WTC11 (cell line): ENCODE measurements at regions not wholly inside any gene's neighbourhood (a gene's known extent, or its start where the extent isn't known, plus 50 kb on each side); places are given as distances from the start of the nearest gene placed in this dataset.

Source experiments
- ATAC-seq: fragments of 200-7000 bp; cut with Tn5 transposase; 2 replicates; pipeline ENCODE4 v1.10.0; 2021; ENCODE audit warnings: mild to moderate bottlenecking, moderate library complexity
- CTCF ChIA-PET: fragments of 300-600 bp; sonication (Branson Sonifier 250); formaldehyde crosslinking; loops from one replicate; lab custom pipeline; 2021; ENCODE audit warnings: antibody characterized with exemption; lab: Charles Lee
- POLR2A ChIA-PET: fragments of 350-600 bp; sonication (Branson Sonifier 250); formaldehyde crosslinking; loops from one replicate; lab custom pipeline; 2021; ENCODE audit warnings: antibody characterized with exemption; lab: Charles Lee
- DNase-seq: peaks from one replicate; pipeline ENCODE4 v3.0.0; 2021; ENCODE audit warnings: low spot score
- H3K27ac Mint-ChIP-seq: 2 replicates; pipeline ENCODE4 v1.8.0; 2021; ENCODE audit warnings: mixed read lengths
- H3K27me3 Mint-ChIP-seq: 2 replicates; pipeline ENCODE4 v1.8.0; 2021; ENCODE audit warnings: low read depth, mild to moderate bottlenecking, moderate library complexity, mixed read lengths
- H3K36me3 Mint-ChIP-seq: 2 replicates; pipeline ENCODE4 v1.8.0; 2021; ENCODE audit warnings: mixed read lengths
- H3K4me1 Mint-ChIP-seq: 2 replicates; pipeline ENCODE4 v1.8.0; 2022; ENCODE audit warnings: mixed read lengths
- H3K4me3 Mint-ChIP-seq: 2 replicates; pipeline ENCODE4 v1.8.0; 2021; ENCODE audit warnings: mild to moderate bottlenecking, moderate library complexity, mixed read lengths
- H3K9me3 Mint-ChIP-seq: 2 replicates; pipeline ENCODE4 v1.8.0; 2021; ENCODE audit warnings: mixed read lengths
- CREM ChIP-seq: sonication (generic); formaldehyde crosslinking; IDR thresholded peaks from 2 replicates; pipeline ENCODE4 v1.8.1; 2022; ENCODE audit warnings: mild to moderate bottlenecking, missing genetic modification reagents, moderate library complexity
- CTCF ChIP-seq: fragments of 200-600 bp; IDR thresholded peaks from 2 replicates; pipeline ENCODE4 v1.8.0; 2022; ENCODE audit warnings: antibody characterized with exemption
- E2F1 ChIP-seq: sonication (generic); formaldehyde crosslinking; IDR thresholded peaks from 2 replicates; pipeline ENCODE4 v1.8.0; 2022; ENCODE audit warnings: mild to moderate bottlenecking, missing genetic modification reagents
- ESRRA ChIP-seq: sonication (generic); formaldehyde crosslinking; IDR thresholded peaks from 2 replicates; pipeline ENCODE4 v1.8.1; 2022; ENCODE audit warnings: mild to moderate bottlenecking, missing genetic modification reagents, borderline replicate concordance
- JAZF1 ChIP-seq: fragments of 250-450 bp; sonication (Bioruptor Pico); IDR thresholded peaks from 2 replicates; pipeline ENCODE4 v1.9.0; 2021; ENCODE audit warnings: moderate library complexity, mild to moderate bottlenecking, inconsistent platforms
- MXD4 ChIP-seq: fragments of 250-450 bp; sonication (Bioruptor Pico); IDR thresholded peaks from 2 replicates; pipeline ENCODE4 v1.8.0; 2021; ENCODE audit warnings: mild to moderate bottlenecking, moderate library complexity, borderline replicate concordance
- NFATC4 ChIP-seq: fragments of 250-450 bp; sonication (Bioruptor Pico); IDR thresholded peaks from 2 replicates; pipeline ENCODE4 v1.9.0; 2021; ENCODE audit warnings: mild to moderate bottlenecking
- NR2C2 ChIP-seq: sonication (generic); formaldehyde crosslinking; IDR thresholded peaks from 2 replicates; pipeline ENCODE4 v1.8.0; 2022; ENCODE audit warnings: mild to moderate bottlenecking, missing genetic modification reagents
- OVOL2 ChIP-seq: fragments of 250-450 bp; sonication (Bioruptor Pico); IDR thresholded peaks from 2 replicates; pipeline ENCODE4 v1.9.0; 2021; ENCODE audit warnings: mild to moderate bottlenecking, borderline replicate concordance
- PREB ChIP-seq: sonication (generic); formaldehyde crosslinking; IDR thresholded peaks from 2 replicates; pipeline ENCODE4 v1.8.1; 2022; ENCODE audit warnings: mild to moderate bottlenecking, missing genetic modification reagents, moderate library complexity, borderline replicate concordance
- PRRX2 ChIP-seq: fragments of 250-450 bp; sonication (Bioruptor Pico); IDR thresholded peaks from 2 replicates; pipeline ENCODE4 v1.8.0; 2021; ENCODE audit warnings: mild to moderate bottlenecking
- SMAD3 ChIP-seq: sonication (generic); formaldehyde crosslinking; IDR thresholded peaks from 2 replicates; pipeline ENCODE4 v1.8.0; 2022; ENCODE audit warnings: missing genetic modification reagents, mild to moderate bottlenecking, borderline replicate concordance
- SP1 ChIP-seq: sonication (generic); formaldehyde crosslinking; conservative IDR thresholded peaks from 2 replicates; pipeline ENCODE4 v1.8.1; 2022; ENCODE audit warnings: missing genetic modification reagents
- TEAD4 ChIP-seq: sonication (generic); formaldehyde crosslinking; IDR thresholded peaks from 2 replicates; pipeline ENCODE4 v1.8.0; 2022; ENCODE audit warnings: mild to moderate bottlenecking, missing genetic modification reagents
- TP53 ChIP-seq: sonication (generic); formaldehyde crosslinking; IDR thresholded peaks from 2 replicates; pipeline ENCODE4 v1.8.1; 2023; ENCODE audit warnings: mild to moderate bottlenecking, missing genetic modification reagents
- ZBTB21 ChIP-seq: sonication (generic); formaldehyde crosslinking; IDR thresholded peaks from 2 replicates; pipeline ENCODE4 v1.8.1; 2023; ENCODE audit warnings: mild to moderate bottlenecking, missing genetic modification reagents, borderline replicate concordance
- ZNF138 ChIP-seq: sonication (generic); formaldehyde crosslinking; conservative IDR thresholded peaks from 2 replicates; pipeline ENCODE4 v1.8.1; 2022; ENCODE audit warnings: mild to moderate bottlenecking, moderate library complexity, missing genetic modification reagents
- ZNF219 ChIP-seq: sonication (generic); formaldehyde crosslinking; IDR thresholded peaks from 2 replicates; pipeline ENCODE4 v1.8.0; 2023; ENCODE audit warnings: missing genetic modification reagents, mild to moderate bottlenecking, borderline replicate concordance
- ZNF396 ChIP-seq: fragments of 250-450 bp; sonication (Bioruptor Pico); IDR thresholded peaks from 2 replicates; pipeline ENCODE4 v1.8.0; 2021; ENCODE audit warnings: mild to moderate bottlenecking, moderate library complexity, borderline replicate concordance
- ZNF416 ChIP-seq: fragments of 250-450 bp; sonication (Bioruptor Pico); IDR thresholded peaks from 2 replicates; pipeline ENCODE4 v1.9.0; 2021; ENCODE audit warnings: mild to moderate bottlenecking, inconsistent platforms
- ZNF423 ChIP-seq: fragments of 250-450 bp; sonication (Bioruptor Pico); IDR thresholded peaks from 2 replicates; pipeline ENCODE4 v2.1.2; 2022; ENCODE audit warnings: mild to moderate bottlenecking, moderate library complexity
- ZNF671 ChIP-seq: fragments of 250-450 bp; sonication (Bioruptor Pico); IDR thresholded peaks from 2 replicates; pipeline ENCODE4 v1.8.0; 2021; ENCODE audit warnings: mild to moderate bottlenecking
- TF ChIP-seq, protein P1 (sequence below): fragments of 250-450 bp; sonication (Bioruptor Pico); IDR thresholded peaks from 2 replicates; pipeline ENCODE4 v1.9.0; 2021; ENCODE audit warnings: mild to moderate bottlenecking
- TF ChIP-seq, protein P2 (sequence below): sonication (generic); formaldehyde crosslinking; IDR thresholded peaks from 2 replicates; pipeline ENCODE4 v1.8.0; 2022; ENCODE audit warnings: mild to moderate bottlenecking, missing genetic modification reagents
- TF ChIP-seq, protein P3 (sequence below): sonication (generic); formaldehyde crosslinking; IDR thresholded peaks from 2 replicates; pipeline ENCODE4 v1.8.1; 2023; ENCODE audit warnings: mild to moderate bottlenecking, missing genetic modification reagents, moderate library complexity
- TF ChIP-seq, protein P4 (sequence below): sonication (generic); formaldehyde crosslinking; IDR thresholded peaks from 2 replicates; pipeline ENCODE4 v1.8.1; 2023; ENCODE audit warnings: mild to moderate bottlenecking, missing genetic modification reagents

GRCh38 chr6:128736780-128737179, 146.2 kb upstream of the LAMA2 start:
- peaks cover 19% of the 10 kb centered on the region for H3K36me3 Mint-ChIP-seq
- H3K4me3 Mint-ChIP-seq: no peak overlapping the region
- TF ChIP-seq PREB (CRISPR knock-in tag): no peak
- no peak for TF ChIP-seq TP53 (CRISPR knock-in tag)
- TF ChIP-seq, protein P1, sequence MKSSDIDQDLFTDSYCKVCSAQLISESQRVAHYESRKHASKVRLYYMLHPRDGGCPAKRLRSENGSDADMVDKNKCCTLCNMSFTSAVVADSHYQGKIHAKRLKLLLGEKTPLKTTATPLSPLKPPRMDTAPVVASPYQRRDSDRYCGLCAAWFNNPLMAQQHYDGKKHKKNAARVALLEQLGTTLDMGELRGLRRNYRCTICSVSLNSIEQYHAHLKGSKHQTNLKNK (CRISPR knock-in tag): no peak
- no peak for TF ChIP-seq ZNF138 (CRISPR knock-in tag)
- no peak for TF ChIP-seq SMAD3
- TF ChIP-seq E2F1: no peak
- TF ChIP-seq OVOL2 (CRISPR knock-in tag): no peak
- no peak for TF ChIP-seq ZNF671 (CRISPR knock-in tag)
- no peak for TF ChIP-seq NR2C2
- TF ChIP-seq, protein P2, sequence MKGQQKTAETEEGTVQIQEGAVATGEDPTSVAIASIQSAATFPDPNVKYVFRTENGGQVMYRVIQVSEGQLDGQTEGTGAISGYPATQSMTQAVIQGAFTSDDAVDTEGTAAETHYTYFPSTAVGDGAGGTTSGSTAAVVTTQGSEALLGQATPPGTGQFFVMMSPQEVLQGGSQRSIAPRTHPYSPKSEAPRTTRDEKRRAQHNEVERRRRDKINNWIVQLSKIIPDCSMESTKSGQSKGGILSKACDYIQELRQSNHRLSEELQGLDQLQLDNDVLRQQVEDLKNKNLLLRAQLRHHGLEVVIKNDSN (CRISPR knock-in tag): no peak
- peaks cover 14% of the 10 kb centered on the region for H3K27me3 Mint-ChIP-seq
- ChIA-PET CTCF (interaction anchor here (1.2 kb wide), 1 partner anchor 634 kb away, joined by 3 read pairs; no protein-coding TSS in a partner anchor), POLR2A (no interaction called here)
- peaks cover 51% of the 10 kb centered on the region for H3K4me1 Mint-ChIP-seq
- ATAC-seq (peak; percentile 79), DNase-seq (no peak)
- H3K27ac Mint-ChIP-seq: no peak overlapping the region; the same call in 1 of the 2 replicates
- peaks cover 21% of the 10 kb centered on the region for H3K9me3 Mint-ChIP-seq

DNA sequence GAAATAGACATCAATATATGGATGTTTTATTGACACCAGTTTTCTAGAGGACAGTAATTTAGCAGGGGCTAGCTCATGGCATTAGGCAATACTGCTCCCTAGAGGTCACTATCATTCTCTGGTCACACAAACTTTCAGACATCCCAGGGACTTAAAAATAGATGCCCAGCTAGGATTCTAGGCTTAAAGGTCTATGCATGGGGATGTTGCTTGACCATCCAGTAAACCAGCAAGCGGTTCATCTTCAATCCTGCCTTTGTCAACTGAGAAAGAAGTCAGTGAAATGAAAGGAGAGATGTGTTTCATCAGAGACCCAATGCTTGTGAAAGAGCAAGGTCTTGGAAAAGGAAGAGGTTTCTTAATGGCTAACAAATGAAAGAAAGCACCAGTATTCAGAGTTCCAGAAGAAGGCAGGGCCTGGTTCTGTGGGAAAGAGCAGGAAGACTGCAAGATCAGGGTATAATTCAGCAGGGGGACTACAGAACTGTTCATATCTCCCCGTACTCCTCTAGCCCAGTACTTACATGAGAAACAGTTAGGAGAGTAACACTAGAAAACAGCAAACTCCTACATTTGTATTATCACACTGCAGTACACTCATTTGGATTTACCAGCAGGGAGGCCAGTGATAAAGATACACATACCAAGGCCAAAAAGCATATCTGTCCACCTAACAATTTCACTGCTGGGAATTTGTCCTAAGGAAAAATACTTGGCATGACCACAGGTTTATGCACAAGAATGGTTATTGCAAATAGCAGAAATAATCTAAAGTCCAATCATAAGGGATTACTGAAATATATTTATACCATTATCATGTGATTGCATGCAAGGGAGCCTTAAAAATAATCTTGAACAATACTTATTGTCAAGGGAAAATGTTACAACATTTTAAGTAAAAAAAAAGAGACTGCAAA, 151.4 kb upstream of the LAMA2 start:
- no peak overlapping the region for H3K27ac Mint-ChIP-seq
- ChIA-PET POLR2A (interaction anchor here (1.0 kb wide), 1 partner anchor 211 kb away, joined by 3 read pairs; the partner anchor contains the start of gene PTPRK), CTCF (interaction anchor here (0.5 to 1.7 kb wide), 16 partner anchors 8 to 994 kb away, joined by 3 to 11 read pairs (median 4); no protein-coding TSS in a partner anchor)
- H3K36me3 Mint-ChIP-seq: peaks cover 3% of the 10 kb centered on the region; the same call in 1 of the 2 replicates
- ATAC-seq (peak; percentile 95), DNase-seq (no peak)
- H3K4me1 Mint-ChIP-seq: peaks cover 27% of the 10 kb centered on the region
- TF ChIP-seq PRRX2 (no peak), CREM (CRISPR knock-in tag) (no peak), ZBTB21 (CRISPR knock-in tag) (no peak), JAZF1 (CRISPR knock-in tag) (no peak), ZNF396 (CRISPR knock-in tag) (no peak), CTCF (peak; percentile 39; the same call in 1 of the 2 replicates)
- H3K4me3 Mint-ChIP-seq: no peak overlapping the region
- H3K27me3 Mint-ChIP-seq: no peaks in the 10 kb centered on the region
- peaks cover 10% of the 10 kb centered on the region; the same call in 1 of the 2 replicates for H3K9me3 Mint-ChIP-seq

- Mint-ChIP-seq H3K27me3 (no peaks in the 10 kb centered on the region), H3K4me1 (peaks cover 44% of the 10 kb centered on the region), H3K36me3 (peaks cover 3% of the 10 kb centered on the region; the same call in 1 of the 2 replicates), H3K27ac (no peak overlapping the region), H3K9me3 (peaks cover 10% of the 10 kb centered on the region; the same call in 1 of the 2 replicates), H3K4me3 (no peak overlapping the region)
- ChIA-PET POLR2A (no interaction called here), CTCF (no interaction called here)
- ATAC-seq (no peak), DNase-seq (no peak)
- TF ChIP-seq ZNF219 (CRISPR knock-in tag) (no peak), NFATC4 (no peak), ZNF423 (CRISPR knock-in tag) (no peak), ESRRA (CRISPR knock-in tag) (no peak), SP1 (CRISPR knock-in tag) (no peak), PRRX2 (no peak), ZNF416 (CRISPR knock-in tag) (no peak), TEAD4 (CRISPR knock-in tag) (no peak), MXD4 (CRISPR knock-in tag) (no peak)
- TF ChIP-seq, protein P3, sequence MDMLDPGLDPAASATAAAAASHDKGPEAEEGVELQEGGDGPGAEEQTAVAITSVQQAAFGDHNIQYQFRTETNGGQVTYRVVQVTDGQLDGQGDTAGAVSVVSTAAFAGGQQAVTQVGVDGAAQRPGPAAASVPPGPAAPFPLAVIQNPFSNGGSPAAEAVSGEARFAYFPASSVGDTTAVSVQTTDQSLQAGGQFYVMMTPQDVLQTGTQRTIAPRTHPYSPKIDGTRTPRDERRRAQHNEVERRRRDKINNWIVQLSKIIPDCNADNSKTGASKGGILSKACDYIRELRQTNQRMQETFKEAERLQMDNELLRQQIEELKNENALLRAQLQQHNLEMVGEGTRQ (CRISPR knock-in tag): no peak
- TF ChIP-seq, protein P4, sequence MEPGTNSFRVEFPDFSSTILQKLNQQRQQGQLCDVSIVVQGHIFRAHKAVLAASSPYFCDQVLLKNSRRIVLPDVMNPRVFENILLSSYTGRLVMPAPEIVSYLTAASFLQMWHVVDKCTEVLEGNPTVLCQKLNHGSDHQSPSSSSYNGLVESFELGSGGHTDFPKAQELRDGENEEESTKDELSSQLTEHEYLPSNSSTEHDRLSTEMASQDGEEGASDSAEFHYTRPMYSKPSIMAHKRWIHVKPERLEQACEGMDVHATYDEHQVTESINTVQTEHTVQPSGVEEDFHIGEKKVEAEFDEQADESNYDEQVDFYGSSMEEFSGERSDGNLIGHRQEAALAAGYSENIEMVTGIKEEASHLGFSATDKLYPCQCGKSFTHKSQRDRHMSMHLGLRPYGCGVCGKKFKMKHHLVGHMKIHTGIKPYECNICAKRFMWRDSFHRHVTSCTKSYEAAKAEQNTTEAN: no peak
Observed at GRCh38 chr6:128727500-128727899, 155.4 kb upstream of the LAMA2 start.
